ENCODE measurements at regions not wholly inside any gene's neighbourhood (a gene's known extent, or its start where the extent isn't known, plus 50 kb on each side); places are given as distances from the start of the nearest gene placed in this dataset.

GRCh38 chrY:7681426-7681825 lies 769.9 kb upstream of the AMELY start:
- no peaks in the 10 kb centered on the region for H3K36me3 ChIP-seq (ENCODE audit: control insufficient read depth in 1 of 2, insufficient read depth in 2 of 2, low read depth in 1 of 2, low read length in 2 of 2)
- no CpG with 5 or more reads among the region's 4 CpGs for WGBS
- no peaks in the 10 kb centered on the region for H3K9me3 ChIP-seq (ENCODE audit: control insufficient read depth, low read length)
- H3K23ac ChIP-seq (ENCODE audit: low read length in 2 of 2) = no peak overlapping the region
- no peak overlapping the region for H3K14ac ChIP-seq (ENCODE audit: low read length in 2 of 2)
- no peaks in the 10 kb centered on the region for H3K27me3 ChIP-seq (ENCODE audit: control insufficient read depth in 1 of 2, insufficient read depth in 1 of 2, low read length in 2 of 2)
- H3K9ac ChIP-seq (ENCODE audit: low read length) = no peak overlapping the region
- H2BK12ac ChIP-seq (ENCODE audit: low read length in 2 of 2) = no peak overlapping the region
- H3K4me3 ChIP-seq (ENCODE audit: insufficient read depth in 1 of 2, low read depth in 1 of 2, low read length in 2 of 2) = no peak overlapping the region
- H3K4ac ChIP-seq (ENCODE audit: low read depth in 1 of 2, low read length in 2 of 2) = no peak overlapping the region
- H2BK15ac ChIP-seq (ENCODE audit: low read depth, poor library complexity, severe bottlenecking) = no peak overlapping the region
- no peak overlapping the region for H2AFZ ChIP-seq (ENCODE audit: low read depth, low read length)
- H3K79me1 ChIP-seq (replicated peaks; ENCODE audit: low read length, poor library complexity, severe bottlenecking) = no peaks in the 10 kb centered on the region
- H2BK5ac ChIP-seq (ENCODE audit: low read depth, low read length, poor library complexity, severe bottlenecking) = no peak overlapping the region
- no peak overlapping the region for H4K8ac ChIP-seq (ENCODE audit: low read length)
- no peak overlapping the region for H2BK120ac ChIP-seq (ENCODE audit: low read depth, low read length)
- no peak overlapping the region for H2AK5ac ChIP-seq (ENCODE audit: low read length, severe bottlenecking)
- H3K4me1 ChIP-seq (ENCODE audit: control insufficient read depth, insufficient read depth, low read depth, low read length) = no peaks in the 10 kb centered on the region
- H4K91ac ChIP-seq (ENCODE audit: low read length) = no peak overlapping the region
- no peak overlapping the region for H3K4me2 ChIP-seq (ENCODE audit: low read length, poor library complexity, severe bottlenecking)
- no peak overlapping the region for H3K27ac ChIP-seq (ENCODE audit: low read length, poor library complexity, severe bottlenecking)
- no peak overlapping the region for H3K18ac ChIP-seq (ENCODE audit: low read depth in 1 of 2, low read length in 2 of 2)
- DNase-seq = no peak

GRCh38 chrY:7674465-7674864 lies 762.9 kb upstream of the AMELY start:
- Histone ChIP-seq H4K91ac (ENCODE audit: low read length) (no peak overlapping the region), H2AK5ac (ENCODE audit: low read length, severe bottlenecking) (no peak overlapping the region), H3K4me3 (ENCODE audit: insufficient read depth in 1 of 2, low read depth in 1 of 2, low read length in 2 of 2) (no peak overlapping the region), H3K36me3 (ENCODE audit: control insufficient read depth in 1 of 2, insufficient read depth in 2 of 2, low read depth in 1 of 2, low read length in 2 of 2) (no peaks in the 10 kb centered on the region), H3K18ac (ENCODE audit: low read depth in 1 of 2, low read length in 2 of 2) (no peak overlapping the region), H2BK12ac (ENCODE audit: low read length in 2 of 2) (no peak overlapping the region), H3K14ac (ENCODE audit: low read length in 2 of 2) (no peak overlapping the region), H3K27ac (ENCODE audit: low read length, poor library complexity, severe bottlenecking) (no peak overlapping the region), H3K9me3 (ENCODE audit: control insufficient read depth, low read length) (no peaks in the 10 kb centered on the region), H3K79me1 (replicated peaks; ENCODE audit: low read length, poor library complexity, severe bottlenecking) (no peaks in the 10 kb centered on the region), H3K4ac (ENCODE audit: low read depth in 1 of 2, low read length in 2 of 2) (no peak overlapping the region), H2AFZ (ENCODE audit: low read depth, low read length) (no peak overlapping the region), H3K27me3 (ENCODE audit: control insufficient read depth in 1 of 2, insufficient read depth in 1 of 2, low read length in 2 of 2) (no peaks in the 10 kb centered on the region), H2BK15ac (ENCODE audit: low read depth, poor library complexity, severe bottlenecking) (no peak overlapping the region), H2BK5ac (ENCODE audit: low read depth, low read length, poor library complexity, severe bottlenecking) (no peak overlapping the region), H3K23ac (ENCODE audit: low read length in 2 of 2) (no peak overlapping the region), H3K9ac (ENCODE audit: low read length) (no peak overlapping the region), H3K4me1 (ENCODE audit: control insufficient read depth, insufficient read depth, low read depth, low read length) (no peaks in the 10 kb centered on the region), H4K8ac (ENCODE audit: low read length) (no peak overlapping the region), H2BK120ac (ENCODE audit: low read depth, low read length) (no peak overlapping the region), H3K4me2 (ENCODE audit: low read length, poor library complexity, severe bottlenecking) (no peak overlapping the region)
- peak; percentile 49 for DNase-seq
- 8% methylated on average over 1 of the region's 2 CpGs for WGBS

- Histone ChIP-seq H3K4ac (ENCODE audit: low read depth in 1 of 2, low read length in 2 of 2) (no peak overlapping the region), H2AK5ac (ENCODE audit: low read length, severe bottlenecking) (no peak overlapping the region), H4K91ac (ENCODE audit: low read length) (no peak overlapping the region), H2BK5ac (ENCODE audit: low read depth, low read length, poor library complexity, severe bottlenecking) (no peak overlapping the region), H3K4me3 (ENCODE audit: insufficient read depth in 1 of 2, low read depth in 1 of 2, low read length in 2 of 2) (no peak overlapping the region), H2BK120ac (ENCODE audit: low read depth, low read length) (no peak overlapping the region), H3K18ac (ENCODE audit: low read depth in 1 of 2, low read length in 2 of 2) (no peak overlapping the region), H3K4me2 (ENCODE audit: low read length, poor library complexity, severe bottlenecking) (no peak overlapping the region), H3K9me3 (ENCODE audit: control insufficient read depth, low read length) (no peaks in the 10 kb centered on the region), H2BK15ac (ENCODE audit: low read depth, poor library complexity, severe bottlenecking) (no peak overlapping the region), H3K36me3 (ENCODE audit: control insufficient read depth in 1 of 2, insufficient read depth in 2 of 2, low read depth in 1 of 2, low read length in 2 of 2) (no peaks in the 10 kb centered on the region), H3K27ac (ENCODE audit: low read length, poor library complexity, severe bottlenecking) (no peak overlapping the region), H2BK12ac (ENCODE audit: low read length in 2 of 2) (no peak overlapping the region), H3K9ac (ENCODE audit: low read length) (no peak overlapping the region), H3K79me1 (replicated peaks; ENCODE audit: low read length, poor library complexity, severe bottlenecking) (no peaks in the 10 kb centered on the region), H3K27me3 (ENCODE audit: control insufficient read depth in 1 of 2, insufficient read depth in 1 of 2, low read length in 2 of 2) (no peaks in the 10 kb centered on the region), H3K23ac (ENCODE audit: low read length in 2 of 2) (no peak overlapping the region), H2AFZ (ENCODE audit: low read depth, low read length) (no peak overlapping the region), H3K14ac (ENCODE audit: low read length in 2 of 2) (no peak overlapping the region), H4K8ac (ENCODE audit: low read length) (no peak overlapping the region), H3K4me1 (ENCODE audit: control insufficient read depth, insufficient read depth, low read depth, low read length) (no peaks in the 10 kb centered on the region)
- 93% methylated on average over 12 of the region's 15 CpGs for WGBS
- DNase-seq = no peak
These were observed 761.2 kb upstream of the AMELY start for GRCh38 chrY:7672796-7673195.

DNA sequence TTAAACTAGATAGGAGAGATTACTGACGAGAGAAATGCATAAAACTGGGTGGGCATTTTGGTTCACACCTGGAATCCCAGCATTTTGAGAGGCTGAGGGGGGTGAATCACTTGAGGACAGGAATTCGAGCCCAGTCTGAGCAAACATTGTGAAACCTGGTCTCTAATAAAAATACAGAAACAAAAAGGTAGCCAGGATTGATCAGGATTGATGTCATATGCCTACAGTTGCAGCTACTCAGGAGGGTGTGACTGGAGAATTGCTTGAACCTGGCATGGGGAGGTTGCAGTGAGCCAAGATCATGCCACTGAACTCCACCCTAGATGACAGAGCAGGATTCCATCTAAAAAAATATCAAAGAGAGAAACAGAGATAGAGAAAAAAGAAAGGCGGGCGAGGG lies 751.7 kb upstream of the AMELY start:
- no peak for DNase-seq
- H3K79me1 ChIP-seq (replicated peaks; ENCODE audit: low read length, poor library complexity, severe bottlenecking) = no peaks in the 10 kb centered on the region
- H3K27me3 ChIP-seq (ENCODE audit: control insufficient read depth in 1 of 2, insufficient read depth in 1 of 2, low read length in 2 of 2) = no peaks in the 10 kb centered on the region
- H3K9me3 ChIP-seq (ENCODE audit: control insufficient read depth, low read length) = no peaks in the 10 kb centered on the region
- WGBS = 68% methylated on average over 4 of the region's 4 CpGs
- H4K91ac ChIP-seq (ENCODE audit: low read length) = no peak overlapping the region
- no peaks in the 10 kb centered on the region for H3K4me1 ChIP-seq (ENCODE audit: control insufficient read depth, insufficient read depth, low read depth, low read length)
- no peak overlapping the region for H3K18ac ChIP-seq (ENCODE audit: low read depth in 1 of 2, low read length in 2 of 2)
- H2BK12ac ChIP-seq (ENCODE audit: low read length in 2 of 2) = no peak overlapping the region
- no peak overlapping the region for H2BK120ac ChIP-seq (ENCODE audit: low read depth, low read length)
- H2AK5ac ChIP-seq (ENCODE audit: low read length, severe bottlenecking) = no peak overlapping the region
- H3K23ac ChIP-seq (ENCODE audit: low read length in 2 of 2) = no peak overlapping the region
- H3K14ac ChIP-seq (ENCODE audit: low read length in 2 of 2) = no peak overlapping the region
- no peaks in the 10 kb centered on the region for H3K36me3 ChIP-seq (ENCODE audit: control insufficient read depth in 1 of 2, insufficient read depth in 2 of 2, low read depth in 1 of 2, low read length in 2 of 2)
- H3K4ac ChIP-seq (ENCODE audit: low read depth in 1 of 2, low read length in 2 of 2) = no peak overlapping the region
- no peak overlapping the region for H2BK5ac ChIP-seq (ENCODE audit: low read depth, low read length, poor library complexity, severe bottlenecking)
- H2AFZ ChIP-seq (ENCODE audit: low read depth, low read length) = no peak overlapping the region
- H3K9ac ChIP-seq (ENCODE audit: low read length) = no peak overlapping the region
- no peak overlapping the region for H3K27ac ChIP-seq (ENCODE audit: low read length, poor library complexity, severe bottlenecking)
- no peak overlapping the region for H4K8ac ChIP-seq (ENCODE audit: low read length)
- H3K4me2 ChIP-seq (ENCODE audit: low read length, poor library complexity, severe bottlenecking) = no peak overlapping the region
- no peak overlapping the region for H2BK15ac ChIP-seq (ENCODE audit: low read depth, poor library complexity, severe bottlenecking)
- no peak overlapping the region for H3K4me3 ChIP-seq (ENCODE audit: insufficient read depth in 1 of 2, low read depth in 1 of 2, low read length in 2 of 2)
